Urothelium cell line (cell line): ENCODE measurements at regions not wholly inside any gene's neighbourhood (a gene's known extent, or its start where the extent isn't known, plus 50 kb on each side); places are given as distances from the start of the nearest gene placed in this dataset.
"Not testable (repeated sequence)": the region's sequence is repeated elsewhere in the genome, so short reads cannot be mapped to it uniquely, and the experiment has no call there.

Experiments
- DNase-seq: peaks from one replicate; pipeline ENCODE4 v3.0.0; 2011; ENCODE audit warnings: low spot score, mixed read lengths
- FAIRE-seq: peaks from 2 replicates; lab custom pipeline; 2011; peaks lifted over from hg19 to GRCh38; lab: Jason Lieb, UNC

GRCh38 chr2:66110608-66111007 lies 324.3 kb upstream of the MEIS1 start:
- FAIRE-seq = no peak
- no peak for DNase-seq

- FAIRE-seq (no peak), DNase-seq (no peak)
Measured at GRCh38 chr2:66110086-66110485, 324.8 kb upstream of the MEIS1 start.

- DNase-seq = no peak
- no peak for FAIRE-seq
Measured at GRCh38 chr2:66109419-66109818, 325.5 kb upstream of the MEIS1 start.

- FAIRE-seq (no peak), DNase-seq (no peak)
Measured at GRCh38 chr2:66105066-66105753, 329.7 kb upstream of the MEIS1 start.

- no peak for DNase-seq
Measured at GRCh38 chr2:66103581-66103980, 331.3 kb upstream of the MEIS1 start.

GRCh38 chr2:66101206-66101605 lies 333.7 kb upstream of the MEIS1 start:
- FAIRE-seq (no peak), DNase-seq (no peak)

More at GRCh38 chr2:66103581-66103980, 331.3 kb upstream of the MEIS1 start:
- no peak for FAIRE-seq

GRCh38 chr2:66095820-66096345 lies 339.0 kb upstream of the MEIS1 start:
- DNase-seq (no peak), FAIRE-seq (no peak)

- not testable (repeated sequence) for DNase-seq, FAIRE-seq
Measured at GRCh38 chr2:66094689-66095088, 340.2 kb upstream of the MEIS1 start.

GRCh38 chr2:66093371-66093770 lies 341.6 kb upstream of the MEIS1 start:
- DNase-seq (no peak), FAIRE-seq (no peak)

- no peak for FAIRE-seq
- no peak for DNase-seq
Measured at GRCh38 chr2:66084948-66085590, 349.9 kb upstream of the MEIS1 start.

GRCh38 chr2:66082581-66082980 lies 352.3 kb upstream of the MEIS1 start:
- DNase-seq (no peak), FAIRE-seq (no peak)

- DNase-seq = no peak
Measured at GRCh38 chr2:66080127-66080526, 354.8 kb upstream of the MEIS1 start.

GRCh38 chr2:66073172-66073571 lies 361.8 kb upstream of the MEIS1 start:
- no peak for DNase-seq
- no peak for FAIRE-seq

More at GRCh38 chr2:66080127-66080526, 354.8 kb upstream of the MEIS1 start:
- FAIRE-seq = no peak

- DNase-seq = no peak
- FAIRE-seq = no peak
Measured at GRCh38 chr2:66070721-66071602, 364.0 kb upstream of the MEIS1 start.

- FAIRE-seq = no peak
- no peak for DNase-seq
Measured at GRCh38 chr2:66069937-66070720, 364.8 kb upstream of the MEIS1 start.

GRCh38 chr2:66066032-66066431 lies 368.9 kb upstream of the MEIS1 start:
- FAIRE-seq = no peak
- DNase-seq = no peak

- FAIRE-seq = peak; percentile 44
- no peak for DNase-seq
Measured at GRCh38 chr2:66059332-66059731, 375.6 kb upstream of the MEIS1 start.

GRCh38 chr2:66058675-66059074 lies 376.2 kb upstream of the MEIS1 start:
- DNase-seq (no peak), FAIRE-seq (no peak)

GRCh38 chr2:66057844-66058243 lies 377.1 kb upstream of the MEIS1 start:
- FAIRE-seq (no peak), DNase-seq (no peak)

GRCh38 chr2:66050392-66050791 lies 384.5 kb upstream of the MEIS1 start:
- DNase-seq (no peak), FAIRE-seq (no peak)

GRCh38 chr2:66048667-66049066 lies 386.3 kb upstream of the MEIS1 start:
- DNase-seq = no peak

More at GRCh38 chr2:66048667-66049066, 386.3 kb upstream of the MEIS1 start:
- FAIRE-seq = no peak
